HepG2 (cell line): ENCODE measurements at regions not wholly inside any gene's neighbourhood (a gene's known extent, or its start where the extent isn't known, plus 50 kb on each side); places are given as distances from the start of the nearest gene placed in this dataset.

Experiments used
- NAIF1 ChIP-seq: sonication (generic); formaldehyde crosslinking; IDR thresholded peaks from 2 replicates; pipeline ENCODE4 v1.5.0; 2020; ENCODE audit warnings: mild to moderate bottlenecking, missing genetic modification reagents, borderline replicate concordance
- SMC3 ChIP-seq: IDR thresholded peaks from 2 replicates; pipeline ENCODE4 v1.6.1; 2011; ENCODE audit warnings: low read length, improper control_type of control experiment
- ZBTB20 ChIP-seq: sonication (generic); formaldehyde crosslinking; IDR thresholded peaks from 2 replicates; pipeline ENCODE4 v1.8.1; 2023; ENCODE audit warnings: missing genetic modification reagents, low read depth, mild to moderate bottlenecking, borderline replicate concordance
- ZNF432 ChIP-seq: sonication (generic); formaldehyde crosslinking; IDR thresholded peaks from 2 replicates; pipeline ENCODE4 v1.5.0; 2020; ENCODE audit warnings: missing genetic modification reagents, mild to moderate bottlenecking, borderline replicate concordance
- TF ChIP-seq, protein P1 (sequence below), 2 experiments: IDR thresholded peaks; 2 replicates each; pipeline ENCODE4 v1.6.1; 2011 to 2012; ENCODE audit warnings: low read length in 2 of 2, borderline replicate concordance in 1 of 2, low read depth in 1 of 2, mild to moderate bottlenecking in 1 of 2, moderate library complexity in 1 of 2
- TF ChIP-seq, protein P2 (sequence below): sonication (generic); formaldehyde crosslinking; IDR thresholded peaks from 2 replicates; pipeline ENCODE4 v1.5.0; 2020; ENCODE audit warnings: mild to moderate bottlenecking, missing genetic modification reagents
- TF ChIP-seq, protein P3 (sequence below): sonication (generic); formaldehyde crosslinking; IDR thresholded peaks from 2 replicates; pipeline ENCODE4 v1.5.0; 2020; ENCODE audit warnings: mild to moderate bottlenecking, low read depth, missing genetic modification reagents, borderline replicate concordance

DNA sequence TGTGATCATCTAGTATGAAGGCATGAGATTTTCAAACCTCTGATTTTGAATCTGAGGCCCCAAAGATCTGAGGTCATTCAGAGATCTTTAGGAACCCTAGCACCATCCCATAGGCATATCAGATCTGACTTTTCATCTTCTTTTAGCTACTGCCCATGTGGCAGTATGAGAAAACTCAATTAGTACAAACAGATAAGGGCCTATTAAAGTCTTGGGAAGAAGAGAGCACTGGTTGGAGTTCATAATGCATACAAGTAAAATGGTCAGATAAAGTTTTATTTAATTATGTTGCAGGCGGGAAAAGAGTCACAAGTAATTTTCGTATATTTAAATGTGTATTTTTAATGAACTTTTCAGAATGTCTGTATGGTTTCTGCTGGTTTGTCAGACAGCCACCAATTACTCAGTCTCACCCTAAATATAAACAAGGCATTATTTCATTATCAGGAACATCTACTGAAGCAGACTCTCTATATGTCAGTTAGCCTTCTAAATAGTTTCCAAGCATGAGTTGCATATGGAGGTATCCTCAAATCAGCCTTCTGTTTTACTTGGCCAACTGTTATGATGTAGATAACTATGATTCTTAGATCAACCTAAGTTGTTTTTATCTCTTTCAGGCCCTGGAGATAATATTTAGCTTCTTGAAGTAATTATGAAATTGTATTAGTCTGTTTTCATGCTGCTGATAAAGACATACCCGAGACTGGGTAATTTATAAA, 340.3 kb upstream of the TBC1D5 start (continued):
- TF ChIP-seq, protein P1, sequence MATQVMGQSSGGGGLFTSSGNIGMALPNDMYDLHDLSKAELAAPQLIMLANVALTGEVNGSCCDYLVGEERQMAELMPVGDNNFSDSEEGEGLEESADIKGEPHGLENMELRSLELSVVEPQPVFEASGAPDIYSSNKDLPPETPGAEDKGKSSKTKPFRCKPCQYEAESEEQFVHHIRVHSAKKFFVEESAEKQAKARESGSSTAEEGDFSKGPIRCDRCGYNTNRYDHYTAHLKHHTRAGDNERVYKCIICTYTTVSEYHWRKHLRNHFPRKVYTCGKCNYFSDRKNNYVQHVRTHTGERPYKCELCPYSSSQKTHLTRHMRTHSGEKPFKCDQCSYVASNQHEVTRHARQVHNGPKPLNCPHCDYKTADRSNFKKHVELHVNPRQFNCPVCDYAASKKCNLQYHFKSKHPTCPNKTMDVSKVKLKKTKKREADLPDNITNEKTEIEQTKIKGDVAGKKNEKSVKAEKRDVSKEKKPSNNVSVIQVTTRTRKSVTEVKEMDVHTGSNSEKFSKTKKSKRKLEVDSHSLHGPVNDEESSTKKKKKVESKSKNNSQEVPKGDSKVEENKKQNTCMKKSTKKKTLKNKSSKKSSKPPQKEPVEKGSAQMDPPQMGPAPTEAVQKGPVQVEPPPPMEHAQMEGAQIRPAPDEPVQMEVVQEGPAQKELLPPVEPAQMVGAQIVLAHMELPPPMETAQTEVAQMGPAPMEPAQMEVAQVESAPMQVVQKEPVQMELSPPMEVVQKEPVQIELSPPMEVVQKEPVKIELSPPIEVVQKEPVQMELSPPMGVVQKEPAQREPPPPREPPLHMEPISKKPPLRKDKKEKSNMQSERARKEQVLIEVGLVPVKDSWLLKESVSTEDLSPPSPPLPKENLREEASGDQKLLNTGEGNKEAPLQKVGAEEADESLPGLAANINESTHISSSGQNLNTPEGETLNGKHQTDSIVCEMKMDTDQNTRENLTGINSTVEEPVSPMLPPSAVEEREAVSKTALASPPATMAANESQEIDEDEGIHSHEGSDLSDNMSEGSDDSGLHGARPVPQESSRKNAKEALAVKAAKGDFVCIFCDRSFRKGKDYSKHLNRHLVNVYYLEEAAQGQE (IDR thresholded peaks at IDR 0.05; ENCODE audit: borderline replicate concordance in 1 of 2, low read depth in 1 of 2, low read length in 2 of 2): no peak
- TF ChIP-seq NAIF1 (CRISPR knock-in tag): no peak
- TF ChIP-seq ZBTB20 (CRISPR knock-in tag): no peak
- TF ChIP-seq, protein P2, sequence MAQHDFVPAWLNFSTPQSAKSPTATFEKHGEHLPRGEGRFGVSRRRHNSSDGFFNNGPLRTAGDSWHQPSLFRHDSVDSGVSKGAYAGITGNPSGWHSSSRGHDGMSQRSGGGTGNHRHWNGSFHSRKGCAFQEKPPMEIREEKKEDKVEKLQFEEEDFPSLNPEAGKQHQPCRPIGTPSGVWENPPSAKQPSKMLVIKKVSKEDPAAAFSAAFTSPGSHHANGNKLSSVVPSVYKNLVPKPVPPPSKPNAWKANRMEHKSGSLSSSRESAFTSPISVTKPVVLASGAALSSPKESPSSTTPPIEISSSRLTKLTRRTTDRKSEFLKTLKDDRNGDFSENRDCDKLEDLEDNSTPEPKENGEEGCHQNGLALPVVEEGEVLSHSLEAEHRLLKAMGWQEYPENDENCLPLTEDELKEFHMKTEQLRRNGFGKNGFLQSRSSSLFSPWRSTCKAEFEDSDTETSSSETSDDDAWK: no peak
- no peak for TF ChIP-seq SMC3
- no peak for TF ChIP-seq ZNF432 (CRISPR knock-in tag)
- TF ChIP-seq, protein P3, sequence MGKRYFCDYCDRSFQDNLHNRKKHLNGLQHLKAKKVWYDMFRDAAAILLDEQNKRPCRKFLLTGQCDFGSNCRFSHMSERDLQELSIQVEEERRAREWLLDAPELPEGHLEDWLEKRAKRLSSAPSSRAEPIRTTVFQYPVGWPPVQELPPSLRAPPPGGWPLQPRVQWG (CRISPR knock-in tag): no peak
